ENCODE measurements at regions not wholly inside any gene's neighbourhood (a gene's known extent, or its start where the extent isn't known, plus 50 kb on each side); places are given as distances from the start of the nearest gene placed in this dataset.

DNA sequence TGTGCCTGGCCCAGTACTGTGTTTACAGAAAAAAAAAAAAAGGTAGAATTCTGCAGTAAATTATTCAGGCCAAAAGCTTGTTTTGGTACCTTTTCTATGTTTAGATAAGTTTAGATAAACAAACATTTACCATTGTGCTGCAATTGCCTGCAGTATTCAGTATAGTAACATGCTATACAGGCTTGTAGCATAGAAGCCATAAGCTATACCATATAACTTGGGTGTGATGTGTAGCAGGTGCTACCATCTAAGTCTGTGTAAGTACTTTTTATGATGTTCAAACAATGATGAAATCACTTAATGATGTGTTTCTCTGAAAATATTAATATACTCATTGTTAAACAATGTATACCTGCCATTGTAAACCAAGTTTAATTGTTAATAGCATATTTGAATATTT lies 241.6 kb upstream of the HS3ST1 start:
- intact Hi-C loops (cut with micrococcal nuclease), result no loop called here
- in situ Hi-C loops (cut with MboI), result no loop called here
- Histone ChIP-seq H3K9me1 (ENCODE audit: control insufficient read depth, insufficient read depth, low read length) (no peaks in the 10 kb centered on the region), H3K36me3 (ENCODE audit: control insufficient read depth, insufficient read depth, low read length) (no peaks in the 10 kb centered on the region), H2AFZ (ENCODE audit: low read depth, low read length) (no peak overlapping the region), H3K27ac (ENCODE audit: extremely low read depth, low read depth, low read length) (no peak overlapping the region), H3K4me2 (ENCODE audit: insufficient read depth, low read length) (no peak overlapping the region), H3K27me3 (ENCODE audit: control insufficient read depth in 2 of 2, insufficient read depth in 2 of 2, low read length in 2 of 2) (no peaks in the 10 kb centered on the region), H3K79me2 (ENCODE audit: control insufficient read depth, insufficient read depth, low read length) (no peaks in the 10 kb centered on the region), H3K9me3 (replicated peaks; ENCODE audit: control insufficient read depth, insufficient read depth, low read depth, low read length) (no peaks in the 10 kb centered on the region; the same call in 1 of the 2 replicates), H4K20me1 (replicated peaks; ENCODE audit: control insufficient read depth, insufficient read depth, low read length) (no peaks in the 10 kb centered on the region), H3K4me3 (no peak overlapping the region), H3K9ac (ENCODE audit: insufficient read depth in 1 of 2, low read depth in 2 of 2, low read length in 2 of 2) (no peak overlapping the region), H3K4me1 (replicated peaks in 1 of 2; ENCODE audit: control insufficient read depth in 2 of 2, insufficient read depth in 2 of 2, low read length in 2 of 2) (no peaks in the 10 kb centered on the region)
- ATAC-seq (no peak), DNase-seq (ENCODE audit: extremely low read depth in 1 of 4, low spot score in 3 of 4) (no peak), FAIRE-seq (no peak)
- CTCF ChIA-PET (ENCODE audit: low intra/inter-chr PET ratio), result no interaction called here
- POLR2A ChIA-PET, result no interaction called here
- no peak for TF ChIP-seq MEF2A (IDR thresholded peaks at IDR 0.05; ENCODE audit: control insufficient read depth, low read depth, low read length)
- BruUV-seq (replicated peaks), result no TSS peak

DNA sequence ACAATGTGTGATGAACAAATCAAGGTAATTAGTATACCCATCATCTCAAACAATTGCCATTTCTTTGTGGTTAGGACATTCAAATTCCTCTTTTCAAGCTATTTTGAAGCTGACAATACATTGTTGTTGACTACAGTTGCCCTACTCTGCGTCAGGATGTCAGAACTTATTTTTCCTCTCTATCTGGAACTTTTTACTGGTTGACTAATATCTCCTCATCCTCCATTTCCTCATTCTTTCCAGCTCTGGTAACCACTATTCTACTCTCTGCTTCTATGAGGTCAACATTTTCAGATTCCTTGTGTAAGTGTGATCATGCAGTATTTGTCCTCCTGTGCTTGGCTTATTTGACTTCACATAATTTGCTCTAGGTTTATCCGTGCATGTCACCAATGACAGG lies 240.5 kb upstream of the HS3ST1 start:
- H3K4me1 ChIP-seq (replicated peaks in 1 of 2; ENCODE audit: control insufficient read depth in 2 of 2, insufficient read depth in 2 of 2, low read length in 2 of 2), result no peaks in the 10 kb centered on the region
- H3K9me3 ChIP-seq (replicated peaks; ENCODE audit: control insufficient read depth, insufficient read depth, low read depth, low read length), result no peaks in the 10 kb centered on the region; the same call in 1 of the 2 replicates
- H2AFZ ChIP-seq (ENCODE audit: low read depth, low read length), result no peak overlapping the region
- 0% methylated on average over 2 of the region's 2 CpGs for WGBS (ENCODE audit: insufficient coverage, low coverage, missing lambda C conversion rate)
- no peak overlapping the region for H3K27ac ChIP-seq (ENCODE audit: extremely low read depth, low read depth, low read length)
- POLR2A ChIA-PET, result no interaction called here
- H3K36me3 ChIP-seq (ENCODE audit: control insufficient read depth, insufficient read depth, low read length), result no peaks in the 10 kb centered on the region
- intact Hi-C loops (cut with micrococcal nuclease), result no loop called here
- H3K9me1 ChIP-seq (ENCODE audit: control insufficient read depth, insufficient read depth, low read length), result no peaks in the 10 kb centered on the region
- no peak for TF ChIP-seq NFE2 (IDR thresholded peaks at IDR 0.05; ENCODE audit: low read depth)
- TF ChIP-seq ZNF232 (CRISPR knock-in tag; IDR thresholded peaks at IDR 0.05), result no peak
- TF ChIP-seq HOXB6 (CRISPR knock-in tag; IDR thresholded peaks at IDR 0.05; ENCODE audit: borderline replicate concordance), result no peak
- no peak for TF ChIP-seq OTX1 (CRISPR knock-in tag; IDR thresholded peaks at IDR 0.05)
- no peak overlapping the region for H3K4me3 ChIP-seq
- H3K4me2 ChIP-seq (ENCODE audit: insufficient read depth, low read length), result no peak overlapping the region
- ATAC-seq (no peak), DNase-seq (ENCODE audit: extremely low read depth in 1 of 4, low spot score in 3 of 4) (no peak), FAIRE-seq (no peak)
- CTCF ChIA-PET (ENCODE audit: low intra/inter-chr PET ratio), result no interaction called here
- H3K27me3 ChIP-seq (ENCODE audit: control insufficient read depth in 2 of 2, insufficient read depth in 2 of 2, low read length in 2 of 2), result no peaks in the 10 kb centered on the region
- H3K9ac ChIP-seq (ENCODE audit: insufficient read depth in 1 of 2, low read depth in 2 of 2, low read length in 2 of 2), result no peak overlapping the region
- in situ Hi-C loops (cut with MboI), result no loop called here
- no TSS peak for BruUV-seq (replicated peaks)
- H4K20me1 ChIP-seq (replicated peaks; ENCODE audit: control insufficient read depth, insufficient read depth, low read length), result no peaks in the 10 kb centered on the region
- H3K79me2 ChIP-seq (ENCODE audit: control insufficient read depth, insufficient read depth, low read length), result no peaks in the 10 kb centered on the region

All from K562 (cell line).